NCI-H524 (cell line): ENCODE measurements at regions not wholly inside any gene's neighbourhood (a gene's known extent, or its start where the extent isn't known, plus 50 kb on each side); places are given as distances from the start of the nearest gene placed in this dataset.
A peak's percentile ranks its signal among the peaks of the same experiment; 100 is the strongest.

ENCODE experiments used
- DNase-seq, 2 experiments: peaks; one replicate each; lab custom pipeline; 2025; lab: John Stamatoyannopoulos, UW

DNA sequence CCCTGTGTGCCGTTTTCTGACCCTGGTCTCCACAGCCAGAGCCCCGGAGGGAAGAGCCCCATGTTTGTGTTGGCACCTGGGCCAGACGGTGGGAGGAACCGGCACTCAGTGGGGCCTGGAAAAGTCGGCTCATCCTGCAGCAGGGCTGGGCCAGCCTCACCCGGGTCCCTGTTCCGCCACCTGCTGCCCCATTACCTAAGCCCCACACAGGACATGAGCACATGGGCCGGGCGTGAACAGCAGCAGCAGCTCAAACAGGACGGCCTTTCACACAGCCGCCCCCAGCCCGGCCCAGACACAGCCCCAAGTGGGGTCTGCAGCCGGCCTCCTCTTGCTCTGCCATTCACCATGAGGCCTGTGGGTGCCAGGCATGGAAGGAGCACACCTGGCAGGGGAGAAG lies 302.4 kb downstream of the MN1 start:
- DNase-seq: no peak

- DNase-seq: peak; percentile 56 to 80
Measured at GRCh38 chr22:27501191-27501936, 300.2 kb downstream of the MN1 start.

DNA sequence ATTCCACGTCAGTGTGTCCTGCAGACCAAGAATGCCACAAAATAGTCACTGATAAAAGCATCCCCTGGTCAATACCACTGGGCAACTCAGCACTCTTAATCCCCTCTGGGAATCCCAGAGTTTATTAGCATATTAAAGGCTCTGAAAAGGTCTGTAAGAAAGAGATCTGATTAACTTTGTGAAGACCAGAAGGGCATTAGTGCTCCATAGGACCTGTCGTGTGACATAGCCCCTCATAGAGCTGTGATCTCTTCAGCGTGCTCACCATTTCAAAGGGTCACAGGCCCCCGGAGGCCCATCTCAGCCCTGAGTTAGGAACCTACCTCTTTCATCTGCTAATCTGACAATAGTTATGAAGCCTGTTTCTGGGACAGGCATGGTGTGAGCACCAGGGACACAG lies 299.2 kb downstream of the MN1 start:
- no peak for DNase-seq

- DNase-seq: no peak
Measured at GRCh38 chr22:27504360-27505253, 296.9 kb downstream of the MN1 start.

DNA sequence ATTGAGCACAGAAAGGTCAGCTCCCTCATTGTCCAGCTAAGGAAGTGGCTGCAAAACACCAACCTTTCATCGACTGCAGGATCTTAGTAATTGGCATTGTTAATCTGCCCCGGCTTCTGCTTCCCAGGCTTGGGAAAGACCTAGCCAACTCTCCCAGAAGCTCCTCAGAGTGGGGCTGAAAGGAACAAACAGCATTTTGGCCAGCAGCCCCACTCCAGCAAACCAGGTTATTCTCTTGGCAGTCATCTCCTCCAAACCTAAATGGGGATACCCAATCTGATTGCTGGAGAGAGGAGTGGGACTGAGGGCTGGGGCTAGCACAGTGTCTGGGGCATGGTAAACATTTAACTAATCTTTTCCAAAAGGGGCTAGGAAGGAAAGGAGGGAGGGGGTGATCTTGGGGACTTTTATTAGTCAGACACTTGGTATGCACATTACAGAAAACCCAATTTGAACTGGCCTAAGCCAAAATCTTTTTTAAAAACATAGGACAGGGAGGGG lies 294.4 kb downstream of the MN1 start:
- no peak for DNase-seq

- no peak for DNase-seq
Measured at GRCh38 chr22:27507935-27508526, 293.5 kb downstream of the MN1 start.

DNA sequence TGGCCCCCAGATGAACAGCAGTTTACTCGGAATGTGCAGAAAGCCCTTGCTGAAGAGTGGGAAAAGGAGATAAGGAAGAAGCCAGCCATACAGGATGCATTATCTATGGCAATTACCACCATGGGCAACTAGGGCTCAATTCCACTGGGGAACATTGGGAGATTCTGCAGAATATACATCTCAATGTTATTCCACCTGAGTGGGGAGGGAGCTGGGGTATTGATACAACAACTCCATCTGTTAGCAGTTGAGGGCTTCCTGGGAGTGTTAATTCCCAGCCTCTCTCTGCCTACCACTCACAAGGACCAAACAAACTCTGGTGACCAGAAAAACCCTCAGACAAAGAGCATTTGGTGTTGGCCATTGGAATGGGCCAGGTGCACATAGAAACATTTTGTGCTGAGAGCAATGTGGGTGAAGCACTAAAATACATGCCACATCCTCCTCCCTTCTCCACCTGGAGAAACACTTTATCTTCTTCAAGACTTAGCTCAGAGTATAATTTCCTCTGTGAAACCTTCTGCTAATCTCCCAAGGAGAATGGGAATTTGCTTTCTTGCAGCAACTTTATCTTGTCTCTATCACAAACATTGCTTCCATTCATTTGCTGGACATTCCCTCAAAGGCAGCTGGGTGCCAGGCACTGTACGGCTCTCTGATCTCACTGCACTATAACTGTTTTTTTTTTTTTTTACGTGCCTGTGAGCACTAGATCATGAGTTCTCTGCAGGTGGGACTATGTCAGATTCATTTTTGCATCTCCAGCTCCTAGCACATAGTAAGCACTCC lies 292.2 kb downstream of the MN1 start:
- DNase-seq: no peak

DNA sequence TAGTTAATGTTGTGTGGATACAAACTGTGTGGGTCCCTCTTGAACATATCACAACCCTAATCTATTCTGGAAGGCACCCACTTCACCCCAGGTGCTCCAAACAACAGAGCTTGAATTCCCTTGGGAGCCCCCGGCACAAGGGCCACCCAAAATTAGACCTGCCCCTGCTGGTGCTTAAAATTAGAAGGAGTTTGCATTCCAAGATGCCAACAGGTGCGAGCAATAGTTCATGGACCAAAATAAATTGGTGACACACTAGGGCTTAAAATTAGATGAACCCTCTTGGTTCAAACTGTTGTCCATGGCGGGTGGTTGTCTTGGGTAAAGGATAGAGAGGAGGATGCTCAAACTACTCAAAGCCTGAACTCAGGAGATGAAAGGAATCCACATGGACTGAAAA lies 291.5 kb downstream of the MN1 start:
- DNase-seq: no peak

GRCh38 chr22:27512283-27512761 lies 289.2 kb downstream of the MN1 start:
- DNase-seq: no peak

DNA sequence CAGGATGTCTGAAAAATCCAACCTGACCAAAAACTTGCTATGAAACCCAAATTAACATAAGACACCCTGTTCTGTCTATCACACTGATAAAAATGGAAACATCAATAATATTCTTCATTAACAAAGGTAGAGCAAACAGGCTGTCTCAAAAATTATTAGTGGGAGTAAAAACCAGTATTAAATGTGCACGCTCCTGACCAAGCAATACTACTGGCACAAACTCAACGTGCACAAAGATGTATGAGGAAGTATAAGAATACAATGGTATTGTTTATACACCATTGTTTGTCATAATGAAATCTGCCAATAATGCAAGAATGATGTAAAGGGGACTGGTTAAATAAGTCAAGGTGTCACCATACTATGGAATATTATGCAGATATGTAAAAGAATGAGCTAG lies 288.5 kb downstream of the MN1 start:
- DNase-seq: no peak

DNA sequence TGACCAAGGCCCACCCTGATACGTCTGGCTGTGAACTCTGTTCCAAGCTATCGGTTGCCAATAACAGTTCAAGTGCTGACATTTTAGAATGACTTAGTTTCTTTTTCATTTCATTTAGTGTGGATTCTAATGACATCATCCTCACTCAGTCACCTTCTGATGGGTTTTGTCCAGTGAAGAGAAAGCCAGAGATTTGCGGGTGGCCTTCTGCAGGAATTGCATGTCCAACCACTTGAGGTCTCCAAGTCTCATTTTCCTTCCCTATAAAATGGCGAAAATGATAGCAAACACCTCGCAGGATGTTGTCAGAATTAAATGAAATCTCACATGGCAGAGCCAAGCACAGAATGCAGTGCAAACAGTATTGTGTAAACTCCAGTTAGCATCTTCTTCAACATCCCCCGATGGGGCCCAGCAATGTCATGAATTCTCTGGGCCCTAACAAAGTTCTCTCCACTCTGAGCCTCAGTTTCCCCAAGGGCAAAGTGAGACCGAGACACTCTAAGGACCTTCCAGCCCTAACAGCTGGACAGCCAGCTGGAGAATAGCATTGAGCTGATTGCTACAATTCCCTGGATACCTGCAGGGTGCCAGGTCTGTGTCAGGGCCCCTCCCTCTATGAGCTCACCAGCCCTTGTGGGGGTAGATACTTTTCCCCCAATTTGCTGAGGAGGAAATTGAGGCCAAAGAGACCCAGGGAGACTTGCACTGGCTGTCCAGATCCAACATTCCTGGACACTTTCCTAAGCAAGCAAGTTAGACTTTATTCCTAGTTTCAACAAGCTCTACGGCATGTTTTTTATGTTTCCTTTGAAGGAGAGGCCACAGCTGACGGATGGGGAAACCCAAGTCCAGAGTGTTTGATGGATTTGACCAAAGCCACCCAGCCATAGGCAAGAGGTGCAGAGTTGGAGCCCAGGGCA lies 286.7 kb downstream of the MN1 start:
- no peak for DNase-seq

- no peak for DNase-seq
Measured at GRCh38 chr22:27517361-27518155, 284.0 kb downstream of the MN1 start.

DNA sequence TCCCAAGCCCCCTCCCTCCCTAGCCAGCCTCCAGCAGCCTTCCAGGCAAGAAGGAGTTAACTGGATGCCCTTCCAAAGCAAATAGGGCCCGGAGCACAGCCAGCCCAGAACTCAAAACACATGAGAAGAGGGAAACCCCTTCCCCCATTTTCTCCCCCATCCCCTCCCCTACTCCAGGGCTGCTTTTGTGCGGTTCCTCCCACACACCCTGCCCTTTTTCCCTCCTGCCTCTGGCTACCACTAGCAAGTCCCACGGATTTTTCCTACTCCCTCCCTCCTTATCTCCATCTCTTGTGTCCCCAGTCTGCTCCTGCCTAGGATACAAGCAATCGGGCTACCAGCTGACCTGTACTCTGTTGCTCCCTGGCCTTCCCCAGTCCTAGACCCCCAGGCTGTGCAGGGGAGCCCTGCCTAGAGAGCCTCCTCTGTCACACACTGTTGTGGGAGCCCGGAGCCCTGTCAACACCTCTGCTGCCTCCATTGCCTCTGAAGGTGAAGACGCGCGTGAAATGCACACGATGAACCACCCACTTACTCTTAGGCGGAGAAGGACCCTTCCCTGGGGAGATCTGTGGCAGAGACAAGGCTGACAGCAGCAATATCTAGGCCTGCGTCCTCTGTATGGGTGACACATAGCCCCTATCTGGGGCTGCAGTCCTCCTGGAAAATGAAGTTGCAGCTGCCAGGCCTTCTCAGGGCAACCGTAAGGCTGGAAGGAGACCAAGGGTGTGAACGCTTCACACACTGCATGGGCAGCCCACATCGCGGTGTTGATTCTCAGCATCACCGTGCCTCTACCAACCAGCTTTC lies 282.8 kb downstream of the MN1 start:
- no peak for DNase-seq

DNA sequence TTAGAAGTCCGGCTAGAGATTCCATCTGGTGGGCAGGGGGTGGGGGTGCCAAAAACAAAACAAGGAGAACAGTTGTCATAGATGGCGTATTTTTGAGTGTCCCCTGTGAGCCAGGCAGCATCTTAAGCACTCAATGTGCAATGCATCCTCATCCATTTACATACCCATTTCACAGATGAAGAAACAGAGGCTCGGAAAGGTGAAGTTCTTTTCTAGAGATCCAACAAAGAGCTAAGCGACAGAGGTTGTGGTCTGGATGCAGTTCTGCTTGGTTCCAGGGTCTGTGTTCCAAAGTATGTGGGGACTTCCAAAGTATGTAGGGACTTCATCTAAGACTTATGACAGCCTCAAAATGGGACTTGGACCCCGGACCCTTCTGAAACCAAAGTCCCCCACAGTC lies 277.8 kb downstream of the MN1 start:
- DNase-seq: no peak

DNA sequence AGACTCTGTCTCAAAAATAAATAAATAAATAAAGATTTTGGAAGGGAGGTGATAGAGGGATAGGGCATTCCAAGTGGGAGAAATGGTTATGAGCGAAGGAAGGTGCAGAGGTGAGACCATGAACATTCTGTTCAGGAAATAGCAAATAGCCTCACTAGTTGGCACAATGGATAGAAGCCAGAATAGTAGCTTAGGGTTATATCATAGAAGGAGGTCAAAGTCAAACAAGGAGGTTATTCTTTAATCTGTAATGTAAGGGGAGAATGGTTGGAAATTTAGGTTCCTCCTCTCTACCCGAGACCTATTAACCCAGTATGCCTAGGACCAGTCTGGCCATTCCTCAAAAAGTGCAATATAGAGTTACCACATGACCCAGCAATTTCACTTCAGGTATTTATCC lies 275.8 kb downstream of the MN1 start:
- no peak for DNase-seq

DNA sequence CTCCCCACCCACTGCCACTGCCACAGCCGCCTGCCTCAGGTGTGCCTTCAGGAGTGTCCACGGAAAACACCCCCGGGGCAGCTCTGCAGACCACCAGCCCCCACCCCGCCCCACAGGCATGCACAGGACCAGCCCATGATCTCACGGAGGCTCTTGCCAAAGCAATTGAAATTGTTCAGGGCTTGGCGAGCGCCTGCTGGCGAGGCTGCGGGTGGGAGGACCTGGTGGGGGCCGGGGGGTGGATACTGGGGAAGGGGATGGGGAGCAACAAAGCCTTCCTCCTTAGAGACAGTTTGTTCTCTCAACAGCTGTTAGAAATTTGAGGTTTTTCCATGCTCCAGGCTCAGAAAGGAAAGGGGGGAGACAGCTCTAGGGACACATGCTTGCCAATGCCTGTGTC lies 274.7 kb downstream of the MN1 start:
- DNase-seq: no peak

- DNase-seq: no peak
Measured at GRCh38 chr22:27531782-27532530, 269.6 kb downstream of the MN1 start.

GRCh38 chr22:27533105-27533745 lies 268.3 kb downstream of the MN1 start:
- DNase-seq: no peak
